Neural progenitor cell (in vitro differentiated cells): ENCODE measurements at regions not wholly inside any gene's neighbourhood (a gene's known extent, or its start where the extent isn't known, plus 50 kb on each side); places are given as distances from the start of the nearest gene placed in this dataset.

Experiments used
- DNase-seq: peaks from one replicate; pipeline ENCODE4 v3.0.0-alpha.2; 2016; ENCODE audit warnings: low spot score
- H2AFZ ChIP-seq: fragments of 200-600 bp; sonication (generic); replicated peaks from 2 replicates; pipeline ENCODE4 v1.6.1; 2016; ENCODE audit warnings: antibody characterized with exemption
- H3F3A ChIP-seq: fragments of 200-600 bp; sonication (generic); 2 replicates; pipeline ENCODE4 v1.6.1; 2016; ENCODE audit warnings: antibody characterized with exemption, low read depth
- H3K27ac ChIP-seq: fragments of 200-600 bp; sonication (generic); 2 replicates; pipeline ENCODE4 v1.5.1; 2016; ENCODE audit warnings: mild to moderate bottlenecking
- H3K27me3 ChIP-seq: fragments of 200-600 bp; sonication (generic); 2 replicates; pipeline ENCODE4 v1.6.1; 2016; ENCODE audit warnings: mild to moderate bottlenecking, moderate library complexity
- H3K36me3 ChIP-seq: fragments of 200-600 bp; sonication (generic); 2 replicates; pipeline ENCODE4 v1.5.1; 2016
- H3K4me1 ChIP-seq: fragments of 200-600 bp; sonication (generic); 2 replicates; pipeline ENCODE4 v1.6.1; 2016; ENCODE audit warnings: mixed run types
- H3K4me2 ChIP-seq: fragments of 200-600 bp; sonication (generic); 2 replicates; pipeline ENCODE4 v1.6.1; 2016
- H3K4me3 ChIP-seq: fragments of 200-600 bp; sonication (generic); 2 replicates; pipeline ENCODE4 v1.5.1; 2016
- H3K79me2 ChIP-seq: fragments of 200-600 bp; sonication (generic); 2 replicates; pipeline ENCODE4 v1.6.1; 2016; ENCODE audit warnings: low read depth
- H3K9ac ChIP-seq: fragments of 200-600 bp; sonication (generic); 2 replicates; pipeline ENCODE4 v1.6.1; 2016
- H3K9me3 ChIP-seq: fragments of 200-600 bp; sonication (generic); 2 replicates; pipeline ENCODE4 v1.5.1; 2016; ENCODE audit warnings: low read depth
- H4K20me1 ChIP-seq: fragments of 200-600 bp; sonication (generic); 2 replicates; pipeline ENCODE4 v1.6.1; 2016; ENCODE audit warnings: low read depth
- H3K27ac Mint-ChIP-seq: 3 replicates; pipeline ENCODE4 v1.8.0; 2021; ENCODE audit warnings: mixed read lengths
- H3K27me3 Mint-ChIP-seq: 2 replicates; pipeline ENCODE4 v1.8.0; 2022; ENCODE audit warnings: low read depth, mild to moderate bottlenecking, inconsistent platforms, moderate library complexity, mixed read lengths; ENCODE audit not compliant: insufficient read depth
- H3K36me3 Mint-ChIP-seq: 3 replicates; pipeline ENCODE4 v1.8.0; 2021; ENCODE audit warnings: mixed read lengths
- H3K4me1 Mint-ChIP-seq: 3 replicates; pipeline ENCODE4 v1.8.0; 2021; ENCODE audit warnings: mixed read lengths
- H3K4me3 Mint-ChIP-seq: 3 replicates; pipeline ENCODE4 v1.8.0; 2021; ENCODE audit warnings: mild to moderate bottlenecking, moderate library complexity, mixed read lengths
- H3K9me3 Mint-ChIP-seq: 3 replicates; pipeline ENCODE4 v1.8.0; 2020; ENCODE audit warnings: mixed read lengths
- CTCF ChIP-seq: fragments of 200-600 bp; sonication (generic); IDR thresholded peaks from 2 replicates; pipeline ENCODE4 v1.5.1; 2017; ENCODE audit warnings: antibody characterized with exemption, mild to moderate bottlenecking
- EZH2 ChIP-seq: fragments of 200-600 bp; sonication (generic); IDR thresholded peaks from 2 replicates; pipeline ENCODE4 v1.6.1; 2017; ENCODE audit warnings: antibody characterized with exemption, mild to moderate bottlenecking, moderate library complexity
- EZH2phosphoT487 ChIP-seq: fragments of 200-600 bp; sonication (generic); IDR thresholded peaks from 2 replicates; pipeline ENCODE4 v1.6.1; 2017; ENCODE audit warnings: antibody characterized with exemption

GRCh38 chr22:49157529-49158339 lies 669.9 kb downstream of the BRD1 start:
- Histone ChIP-seq H3K27ac (no peak overlapping the region), H3K36me3 (no peaks in the 10 kb centered on the region), H3K4me3 (no peak overlapping the region), H3K4me1 (peaks cover 3% of the 10 kb centered on the region), H3K79me2 (no peaks in the 10 kb centered on the region), H3K4me2 (no peak overlapping the region), H3K9me3 (no peaks in the 10 kb centered on the region), H3K9ac (no peak overlapping the region), H2AFZ (no peak overlapping the region), H4K20me1 (no peaks in the 10 kb centered on the region), H3K27me3 (no peaks in the 10 kb centered on the region), H3F3A (no peaks in the 10 kb centered on the region)
- Mint-ChIP-seq H3K9me3 (no peaks in the 10 kb centered on the region), H3K4me1 (peaks cover 4% of the 10 kb centered on the region), H3K36me3 (no peaks in the 10 kb centered on the region), H3K27me3 (peaks cover 8% of the 10 kb centered on the region), H3K27ac (no peak overlapping the region), H3K4me3 (no peak overlapping the region)
- TF ChIP-seq EZH2phosphoT487 (no peak), CTCF (no peak), EZH2 (no peak)
- DNase-seq = no peak

- H3K9me3 Mint-ChIP-seq = no peaks in the 10 kb centered on the region
- peaks cover 13% of the 10 kb centered on the region for H3K4me1 ChIP-seq
- H3K27me3 ChIP-seq = no peaks in the 10 kb centered on the region
- no peaks in the 10 kb centered on the region for H3K36me3 ChIP-seq
- no peak overlapping the region for H3K4me3 ChIP-seq
- peak overlapping the region; percentile 25 for H3K4me3 Mint-ChIP-seq
- no peak for DNase-seq
- H4K20me1 ChIP-seq = no peaks in the 10 kb centered on the region
- H3K4me2 ChIP-seq = no peak overlapping the region
- TF ChIP-seq EZH2 (no peak), EZH2phosphoT487 (no peak), CTCF (no peak)
- no peaks in the 10 kb centered on the region for H3K36me3 Mint-ChIP-seq
- H3K27ac Mint-ChIP-seq = no peak overlapping the region
- H3F3A ChIP-seq = no peaks in the 10 kb centered on the region
- H3K9ac ChIP-seq = no peak overlapping the region
- H2AFZ ChIP-seq = no peak overlapping the region
- no peaks in the 10 kb centered on the region for H3K79me2 ChIP-seq
- peaks cover 11% of the 10 kb centered on the region for H3K4me1 Mint-ChIP-seq
- H3K27me3 Mint-ChIP-seq = peaks cover 8% of the 10 kb centered on the region
- no peak overlapping the region for H3K27ac ChIP-seq
- no peaks in the 10 kb centered on the region for H3K9me3 ChIP-seq
These were observed 670.9 kb downstream of the BRD1 start for GRCh38 chr22:49156662-49157285.

- TF ChIP-seq EZH2 (no peak), CTCF (no peak), EZH2phosphoT487 (no peak)
- no peak overlapping the region for H3K4me2 ChIP-seq
These were observed 671.7 kb downstream of the BRD1 start for GRCh38 chr22:49155770-49156580.

More at GRCh38 chr22:49155770-49156580, 671.7 kb downstream of the BRD1 start:
- Mint-ChIP-seq H3K27ac (no peak overlapping the region), H3K27me3 (peaks cover 11% of the 10 kb centered on the region), H3K4me1 (peaks cover 19% of the 10 kb centered on the region), H3K36me3 (no peaks in the 10 kb centered on the region), H3K9me3 (no peaks in the 10 kb centered on the region), H3K4me3 (no peak overlapping the region)
- H3K9ac ChIP-seq = no peak overlapping the region
- no peaks in the 10 kb centered on the region for H3K27me3 ChIP-seq
- no peaks in the 10 kb centered on the region for H3K36me3 ChIP-seq
- H3K79me2 ChIP-seq = no peaks in the 10 kb centered on the region
- no peak for DNase-seq
- H3K27ac ChIP-seq = no peak overlapping the region
- peaks cover 18% of the 10 kb centered on the region for H3K4me1 ChIP-seq
- H3F3A ChIP-seq = no peaks in the 10 kb centered on the region
- H2AFZ ChIP-seq = no peak overlapping the region
- no peaks in the 10 kb centered on the region for H3K9me3 ChIP-seq
- H3K4me3 ChIP-seq = no peak overlapping the region
- no peaks in the 10 kb centered on the region for H4K20me1 ChIP-seq
